Epidermal melanocyte (primary cell): ENCODE measurements at regions not wholly inside any gene's neighbourhood (a gene's known extent, or its start where the extent isn't known, plus 50 kb on each side); places are given as distances from the start of the nearest gene placed in this dataset.

Experiments used
- DNase-seq: peaks from one replicate; pipeline ENCODE4 v3.0.0; 2011; ENCODE audit warnings: low spot score; ENCODE audit not compliant: insufficient read length

DNA sequence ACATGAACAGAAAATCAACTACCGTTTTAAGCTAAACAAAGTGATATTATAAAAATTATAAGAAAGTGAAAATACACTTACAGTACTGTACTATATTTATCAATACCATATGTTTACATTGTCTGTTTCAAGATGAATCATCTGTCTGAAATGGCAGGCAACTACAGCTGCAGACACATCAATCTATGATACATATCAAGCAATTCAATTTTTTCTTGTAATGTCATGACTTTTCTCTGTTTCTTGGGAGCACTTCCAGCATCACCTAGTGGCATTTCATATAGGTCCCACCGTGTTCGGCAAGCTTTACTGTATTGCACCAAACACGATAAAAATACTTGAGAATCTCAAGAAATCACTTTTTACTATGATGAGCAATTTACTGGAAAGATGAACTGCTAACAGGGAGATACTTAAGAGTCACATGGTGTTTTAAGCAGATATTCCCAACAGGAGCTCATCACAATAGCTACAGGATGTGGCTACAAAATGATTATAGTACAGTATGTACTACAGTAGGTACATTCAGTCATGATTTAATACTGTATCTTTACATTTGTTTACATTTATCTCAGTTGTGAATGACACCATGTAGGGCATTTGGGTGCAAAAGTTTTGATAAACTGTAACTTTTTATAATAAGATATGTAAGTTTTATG lies 207.4 kb downstream of the ADAM29 start:
- DNase-seq, result no peak

GRCh38 chr4:175127314-175127713 lies 209.2 kb downstream of the ADAM29 start:
- no peak for DNase-seq

DNA sequence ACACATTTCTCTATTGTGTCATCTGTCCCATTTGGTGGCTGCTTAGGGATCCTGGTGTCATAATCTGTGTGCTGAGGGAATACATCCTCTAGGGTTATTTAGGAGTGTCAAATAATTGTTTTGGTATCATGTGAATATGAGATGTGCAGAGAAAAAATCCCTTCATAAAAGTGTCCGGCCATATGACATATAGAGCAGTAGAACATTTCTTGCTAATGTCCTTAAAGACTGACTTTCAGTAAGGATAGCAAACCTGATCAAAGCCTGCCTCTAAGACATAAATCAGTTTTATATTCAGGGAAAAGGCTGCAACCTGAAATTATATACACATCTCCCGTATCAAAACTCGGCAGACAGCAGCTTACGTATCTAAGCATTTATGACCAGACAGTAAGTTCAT lies 211.6 kb downstream of the ADAM29 start:
- no peak for DNase-seq

GRCh38 chr4:175139205-175139604 lies 221.0 kb downstream of the ADAM29 start:
- no peak for DNase-seq

DNA sequence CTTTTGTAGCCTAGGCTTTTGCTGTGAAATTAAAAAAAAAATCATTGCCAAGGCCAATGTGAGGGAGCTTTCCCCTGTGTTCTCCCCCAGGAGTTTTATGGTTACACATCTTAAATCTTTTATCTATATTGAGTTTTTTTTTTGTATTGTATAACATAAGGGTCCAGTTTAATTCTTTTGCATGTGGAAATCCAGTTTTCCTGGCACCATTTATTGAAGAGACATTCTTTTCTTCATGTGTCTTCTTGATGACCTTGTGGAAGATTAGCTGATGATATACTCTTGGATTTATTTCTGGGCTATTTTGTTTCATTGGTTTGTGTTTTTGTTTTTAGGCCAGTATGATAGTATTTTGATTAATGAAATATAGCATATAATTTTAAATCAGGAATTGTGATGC lies 225.0 kb downstream of the ADAM29 start:
- DNase-seq, result no peak

- no peak for DNase-seq
Measured at GRCh38 chr4:175146799-175147198, 228.6 kb downstream of the ADAM29 start.

GRCh38 chr4:175147233-175147632 lies 229.1 kb downstream of the ADAM29 start:
- DNase-seq, result no peak

DNA sequence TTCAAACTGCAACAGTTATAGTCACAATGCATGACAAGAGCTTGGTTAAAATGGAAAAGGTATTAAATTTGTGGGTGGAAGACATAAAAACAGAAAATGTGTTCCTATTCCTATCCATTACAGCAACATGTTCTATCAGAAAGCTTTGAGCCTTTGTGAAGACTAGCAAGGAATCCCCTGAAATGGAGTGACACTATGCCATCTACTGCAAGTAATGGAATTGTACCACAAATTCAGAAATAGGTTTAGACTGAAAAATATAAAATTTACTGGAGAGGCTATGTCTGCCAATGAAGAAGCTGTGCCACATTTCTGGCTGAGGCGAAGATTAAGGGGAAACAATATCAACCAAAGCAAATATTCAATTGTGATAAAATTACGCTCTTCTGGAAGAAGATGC lies 247.9 kb downstream of the ADAM29 start:
- DNase-seq, result no peak

- DNase-seq, result no peak
Measured at GRCh38 chr4:175176710-175177109, 258.6 kb downstream of the ADAM29 start.

- DNase-seq, result no peak
Measured at GRCh38 chr4:175190654-175191053, 272.5 kb downstream of the ADAM29 start.

- no peak for DNase-seq
Measured at GRCh38 chr4:175198056-175198455, 279.9 kb downstream of the ADAM29 start.

DNA sequence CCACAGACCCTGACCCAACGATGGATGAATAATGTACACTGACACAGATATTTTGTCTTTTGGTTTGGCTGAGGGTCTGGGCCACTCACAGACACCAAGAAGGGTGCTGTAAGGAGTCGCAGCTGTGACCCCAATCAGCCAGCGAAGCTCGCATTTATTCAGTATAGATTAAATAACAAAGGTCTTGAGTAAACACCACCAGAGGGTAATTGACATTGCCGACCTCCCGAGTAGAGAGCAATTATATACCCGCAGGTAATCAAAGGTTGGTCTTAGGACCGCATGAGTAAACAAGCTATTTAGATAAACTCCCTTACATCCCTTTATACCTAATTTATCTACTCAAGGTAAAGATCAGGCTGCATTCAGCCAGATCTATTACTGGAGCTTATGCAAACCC lies 297.1 kb downstream of the ADAM29 start:
- DNase-seq, result no peak

- DNase-seq, result no peak
Measured at GRCh38 chr4:175215657-175216056, 297.5 kb downstream of the ADAM29 start.

DNA sequence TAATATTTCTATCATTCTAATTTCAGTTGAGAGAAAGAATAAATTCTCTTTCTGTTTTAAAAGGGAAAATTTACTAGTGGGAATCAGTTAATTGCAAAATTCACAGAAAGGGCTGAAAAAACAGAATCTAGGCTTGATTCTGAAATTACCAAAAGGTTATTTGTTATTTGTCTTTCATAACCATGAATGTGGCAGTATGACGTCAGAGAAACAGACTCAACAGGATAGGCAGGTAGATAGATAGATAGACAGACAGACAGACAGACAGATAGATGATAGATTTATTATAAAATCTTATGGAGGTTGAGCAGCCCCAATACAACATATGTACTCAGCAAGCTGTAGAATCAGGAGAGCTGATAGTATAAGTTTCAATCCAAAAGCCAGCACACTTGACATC lies 311.0 kb downstream of the ADAM29 start:
- DNase-seq, result no peak

DNA sequence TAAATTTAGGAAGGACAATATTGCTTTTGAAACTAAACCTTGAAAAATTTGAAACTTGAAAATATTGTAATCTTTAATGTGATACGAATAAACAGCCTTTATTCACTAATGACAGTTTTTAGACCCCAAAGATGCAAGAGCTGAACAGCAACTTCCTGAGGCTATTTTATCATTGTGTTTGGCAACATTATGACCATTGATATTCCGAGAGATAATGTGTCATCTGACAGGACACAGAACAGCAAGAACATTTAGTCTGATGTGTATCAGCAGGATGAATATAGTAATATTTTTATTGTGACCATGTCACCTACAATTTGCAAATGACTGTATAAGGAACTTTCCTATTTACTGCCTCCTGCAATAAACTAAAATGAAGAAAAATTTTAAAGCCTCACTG lies 316.0 kb downstream of the ADAM29 start:
- DNase-seq, result no peak

- DNase-seq, result no peak
Measured at GRCh38 chr4:175238827-175239517, 320.8 kb downstream of the ADAM29 start.

DNA sequence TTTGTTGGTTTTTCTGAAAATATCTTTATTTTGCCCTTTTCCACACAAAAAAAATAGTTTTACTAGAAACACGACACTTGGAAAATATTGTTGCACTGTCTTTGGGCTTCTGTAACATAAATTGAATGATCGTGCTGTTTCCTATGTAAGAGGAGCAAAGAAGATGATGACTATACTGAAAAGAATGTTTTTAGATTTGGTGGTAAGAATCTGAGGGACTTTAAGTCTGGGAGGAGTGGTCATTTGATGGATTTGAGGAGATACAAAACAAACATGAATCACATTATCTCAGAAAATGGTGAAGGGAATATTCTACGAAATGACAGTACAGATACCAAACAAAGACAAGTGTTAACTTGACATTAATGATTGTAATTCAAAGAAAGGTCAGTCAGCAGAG lies 328.8 kb downstream of the ADAM29 start:
- no peak for DNase-seq

GRCh38 chr4:175252642-175253041 lies 334.5 kb downstream of the ADAM29 start:
- no peak for DNase-seq

GRCh38 chr4:175253184-175253902 lies 335.2 kb downstream of the ADAM29 start:
- DNase-seq, result no peak

DNA sequence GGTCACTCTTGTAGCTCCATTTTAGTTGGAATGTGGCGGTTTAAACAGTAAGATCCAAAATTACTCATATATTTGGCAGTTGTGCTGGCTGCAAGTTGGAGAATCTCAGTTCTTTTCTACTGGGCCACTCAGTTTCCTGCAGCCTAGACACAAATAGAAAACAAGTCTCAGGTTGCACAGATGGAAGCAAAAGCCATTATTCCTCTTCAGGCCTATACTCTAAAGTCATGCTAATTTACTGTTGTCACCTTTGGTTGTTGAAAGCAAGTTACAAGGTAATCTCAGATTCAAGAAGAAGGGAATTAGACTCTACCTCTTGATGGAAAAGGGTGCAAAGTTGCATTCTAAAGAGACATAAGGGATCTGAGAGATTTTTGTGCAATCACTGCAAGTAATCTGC lies 345.4 kb downstream of the ADAM29 start:
- DNase-seq, result no peak

GRCh38 chr4:175271010-175271630 lies 353.0 kb downstream of the ADAM29 start:
- DNase-seq, result no peak
